Ascending aorta (tissue), 2 donors: ENCODE measurements at regions not wholly inside any gene's neighbourhood (a gene's known extent, or its start where the extent isn't known, plus 50 kb on each side); places are given as distances from the start of the nearest gene placed in this dataset.

Experiments used
- DNase-seq, 2 donors: peaks; one replicate each; pipeline ENCODE4 v3.0.0-alpha.2; 2019; ENCODE audit warnings: low spot score in 2 of 2
- H3K27ac ChIP-seq, 2 donors: fragments of 200-600 bp; sonication (generic); one replicate each; pipeline ENCODE4 v1.5.1; 2016 to 2017; ENCODE audit warnings: mild to moderate bottlenecking in 1 of 2
- H3K27me3 ChIP-seq: fragments of 200-600 bp; sonication (generic); one replicate; pipeline ENCODE4 v1.5.1; 2017
- H3K36me3 ChIP-seq, 2 donors: fragments of 200-600 bp; sonication (generic); one replicate each; pipeline ENCODE4 v1.5.1; 2016
- H3K4me1 ChIP-seq, 2 donors: fragments of 200-600 bp; sonication (generic); one replicate each; pipeline ENCODE4 v1.5.1; 2016 to 2017; ENCODE audit warnings: mild to moderate bottlenecking in 1 of 2
- H3K4me3 ChIP-seq, 2 donors: fragments of 200-600 bp; sonication (generic); one replicate each; pipeline ENCODE4 v1.5.1; 2016 to 2017; ENCODE audit warnings: mild to moderate bottlenecking in 1 of 2
- H3K9me3 ChIP-seq, 2 donors: fragments of 200-600 bp; sonication (generic); one replicate each; pipeline ENCODE4 v1.5.1; 2016
- intact Hi-C: fragments of 100-400 bp; cut with DNase I; formaldehyde crosslinking; loops from one replicate; pipeline ENCODE4 v1.15.1; 2023
- TF ChIP-seq, protein P1 (sequence below), 3 experiments: fragments of 200-600 bp in 2 of 3; fragments of 450-650 bp in 1 of 3; sonication (generic) in 2 of 3; IDR thresholded peaks; one replicate each; pipeline ENCODE4 v1.5.1; 2016 to 2019; ENCODE audit warnings: antibody characterized with exemption in 3 of 3, mild to moderate bottlenecking in 1 of 3, moderate library complexity in 1 of 3

DNA sequence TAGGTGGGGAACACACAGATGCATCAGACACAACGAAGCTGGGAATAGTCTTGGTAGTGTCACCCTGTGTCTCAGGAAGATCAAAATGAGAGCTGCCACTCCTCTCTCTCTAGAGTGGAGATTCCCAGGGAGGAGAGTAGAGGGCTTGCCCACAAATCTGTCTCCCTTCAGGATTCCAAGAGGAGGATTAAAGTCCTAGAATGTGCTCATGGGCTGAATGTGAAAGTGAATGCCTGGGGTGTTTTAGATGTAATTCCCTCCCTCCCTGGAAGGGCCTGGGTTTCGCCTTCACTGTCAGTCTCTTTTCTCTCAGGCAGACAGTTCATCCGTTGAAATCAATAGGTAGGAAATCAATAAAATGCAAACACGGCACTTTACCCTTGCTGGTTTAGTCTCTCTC lies 282.6 kb upstream of the PPARGC1A start:
- no peak for DNase-seq
- intact Hi-C loops, result no loop called here
- Histone ChIP-seq H3K27me3 (no peaks in the 10 kb centered on the region), H3K36me3 (no peaks in the 10 kb centered on the region), H3K4me3 (no peak overlapping the region), H3K4me1 (no peaks in the 10 kb centered on the region), H3K9me3 (no peaks in the 10 kb centered on the region), H3K27ac (no peak overlapping the region)
- TF ChIP-seq, protein P1, sequence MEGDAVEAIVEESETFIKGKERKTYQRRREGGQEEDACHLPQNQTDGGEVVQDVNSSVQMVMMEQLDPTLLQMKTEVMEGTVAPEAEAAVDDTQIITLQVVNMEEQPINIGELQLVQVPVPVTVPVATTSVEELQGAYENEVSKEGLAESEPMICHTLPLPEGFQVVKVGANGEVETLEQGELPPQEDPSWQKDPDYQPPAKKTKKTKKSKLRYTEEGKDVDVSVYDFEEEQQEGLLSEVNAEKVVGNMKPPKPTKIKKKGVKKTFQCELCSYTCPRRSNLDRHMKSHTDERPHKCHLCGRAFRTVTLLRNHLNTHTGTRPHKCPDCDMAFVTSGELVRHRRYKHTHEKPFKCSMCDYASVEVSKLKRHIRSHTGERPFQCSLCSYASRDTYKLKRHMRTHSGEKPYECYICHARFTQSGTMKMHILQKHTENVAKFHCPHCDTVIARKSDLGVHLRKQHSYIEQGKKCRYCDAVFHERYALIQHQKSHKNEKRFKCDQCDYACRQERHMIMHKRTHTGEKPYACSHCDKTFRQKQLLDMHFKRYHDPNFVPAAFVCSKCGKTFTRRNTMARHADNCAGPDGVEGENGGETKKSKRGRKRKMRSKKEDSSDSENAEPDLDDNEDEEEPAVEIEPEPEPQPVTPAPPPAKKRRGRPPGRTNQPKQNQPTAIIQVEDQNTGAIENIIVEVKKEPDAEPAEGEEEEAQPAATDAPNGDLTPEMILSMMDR (IDR thresholded peaks at IDR 0.05), result no peak

DNA sequence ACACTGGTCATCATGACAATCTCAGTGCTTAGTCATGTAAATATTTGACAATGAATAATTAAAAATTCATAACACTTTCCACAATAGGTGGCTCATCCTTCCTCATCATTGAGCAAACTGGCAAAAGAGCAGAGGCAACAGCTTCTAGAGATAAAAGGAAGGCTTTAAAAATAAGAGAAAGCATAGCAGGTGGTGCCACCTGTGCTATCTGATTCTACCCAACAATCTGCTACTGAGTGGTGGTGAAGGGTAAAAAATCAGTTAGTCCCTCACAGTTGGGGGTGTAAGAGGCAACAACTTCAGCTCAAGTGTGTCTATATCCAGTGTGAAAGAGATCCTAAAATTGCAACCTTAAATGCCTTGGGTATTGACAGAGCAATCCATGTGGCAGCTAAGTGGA lies 280.1 kb upstream of the PPARGC1A start:
- TF ChIP-seq, protein P1 (IDR thresholded peaks at IDR 0.05), result no peak
- H3K9me3 ChIP-seq, result no peaks in the 10 kb centered on the region
- intact Hi-C loops, result no loop called here
- no peaks in the 10 kb centered on the region for H3K27me3 ChIP-seq
- H3K36me3 ChIP-seq, result no peaks in the 10 kb centered on the region
- no peaks in the 10 kb centered on the region for H3K4me1 ChIP-seq
- H3K4me3 ChIP-seq, result no peak overlapping the region
- no peak overlapping the region for H3K27ac ChIP-seq
- DNase-seq, result no peak

DNA sequence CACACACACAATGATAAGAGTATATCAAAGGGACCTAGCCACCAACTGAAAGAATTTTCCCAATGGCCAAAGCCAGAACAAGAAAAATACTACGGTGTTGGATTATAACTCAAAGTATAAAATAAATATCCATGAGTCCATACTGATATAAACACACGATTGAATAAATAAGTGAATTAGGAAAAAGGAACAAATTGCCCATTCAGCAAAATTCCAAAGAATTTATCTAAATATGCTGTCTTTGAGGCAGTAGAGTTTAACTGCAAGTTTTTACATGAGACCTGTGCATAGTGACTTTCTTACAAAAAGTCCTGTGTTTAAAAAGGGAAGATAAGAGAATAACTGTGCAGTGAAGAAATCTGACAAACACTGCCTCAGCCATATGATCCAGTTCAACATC lies 278.8 kb upstream of the PPARGC1A start:
- H3K4me3 ChIP-seq, result no peak overlapping the region
- no peak for DNase-seq
- TF ChIP-seq, protein P1 (IDR thresholded peaks at IDR 0.05), result no peak
- H3K9me3 ChIP-seq, result no peaks in the 10 kb centered on the region
- no peaks in the 10 kb centered on the region for H3K36me3 ChIP-seq
- intact Hi-C loops, result no loop called here
- no peak overlapping the region for H3K27ac ChIP-seq
- no peaks in the 10 kb centered on the region for H3K27me3 ChIP-seq
- H3K4me1 ChIP-seq, result no peaks in the 10 kb centered on the region

DNA sequence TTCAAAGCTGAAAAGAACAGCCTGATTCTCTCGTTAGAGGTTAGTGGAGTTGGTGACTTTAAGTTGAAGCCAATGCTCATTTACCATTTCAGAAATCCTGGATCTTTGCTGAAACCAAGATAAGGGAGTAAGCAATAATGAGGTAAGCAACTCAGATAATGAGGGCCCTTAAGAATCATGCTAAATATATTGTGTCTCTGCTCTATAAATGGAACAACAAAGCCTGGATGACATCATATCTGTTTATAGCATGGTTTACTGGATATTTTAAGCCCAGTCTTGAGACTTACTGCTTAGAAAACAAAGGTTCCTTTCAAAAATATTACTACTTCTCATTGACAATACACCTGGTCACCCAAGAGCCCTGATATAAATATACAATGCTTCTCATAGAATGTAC lies 276.7 kb upstream of the PPARGC1A start:
- Histone ChIP-seq H3K27me3 (no peaks in the 10 kb centered on the region), H3K36me3 (no peaks in the 10 kb centered on the region), H3K4me1 (no peaks in the 10 kb centered on the region), H3K9me3 (no peaks in the 10 kb centered on the region), H3K4me3 (no peak overlapping the region), H3K27ac (no peak overlapping the region)
- intact Hi-C loops, result no loop called here
- DNase-seq, result no peak
- TF ChIP-seq, protein P1 (IDR thresholded peaks at IDR 0.05), result no peak

DNA sequence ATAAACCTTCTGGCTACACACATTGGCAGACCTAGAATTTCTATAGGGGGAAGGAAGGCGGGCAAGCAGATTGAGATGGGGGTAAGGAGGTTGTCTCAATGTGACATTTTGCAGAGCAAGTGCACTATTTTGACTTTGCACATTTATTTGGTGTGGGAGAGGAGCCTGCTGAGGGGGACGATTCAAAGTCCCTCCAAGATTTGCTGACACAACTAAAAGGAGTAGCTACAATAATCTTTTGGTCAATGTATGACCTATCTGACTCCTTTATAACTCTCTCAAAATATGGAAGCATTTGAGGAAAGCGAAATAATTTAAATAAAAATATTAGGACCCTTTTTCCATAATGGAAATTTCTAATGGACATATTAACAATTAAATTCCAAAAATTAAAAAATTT lies 274.9 kb upstream of the PPARGC1A start:
- H3K4me1 ChIP-seq, result no peaks in the 10 kb centered on the region
- no peak for DNase-seq
- H3K9me3 ChIP-seq, result no peaks in the 10 kb centered on the region
- TF ChIP-seq, protein P1 (IDR thresholded peaks at IDR 0.05), result no peak
- H3K4me3 ChIP-seq, result no peak overlapping the region
- intact Hi-C loops, result no loop called here
- no peaks in the 10 kb centered on the region for H3K27me3 ChIP-seq
- no peak overlapping the region for H3K27ac ChIP-seq
- no peaks in the 10 kb centered on the region for H3K36me3 ChIP-seq

DNA sequence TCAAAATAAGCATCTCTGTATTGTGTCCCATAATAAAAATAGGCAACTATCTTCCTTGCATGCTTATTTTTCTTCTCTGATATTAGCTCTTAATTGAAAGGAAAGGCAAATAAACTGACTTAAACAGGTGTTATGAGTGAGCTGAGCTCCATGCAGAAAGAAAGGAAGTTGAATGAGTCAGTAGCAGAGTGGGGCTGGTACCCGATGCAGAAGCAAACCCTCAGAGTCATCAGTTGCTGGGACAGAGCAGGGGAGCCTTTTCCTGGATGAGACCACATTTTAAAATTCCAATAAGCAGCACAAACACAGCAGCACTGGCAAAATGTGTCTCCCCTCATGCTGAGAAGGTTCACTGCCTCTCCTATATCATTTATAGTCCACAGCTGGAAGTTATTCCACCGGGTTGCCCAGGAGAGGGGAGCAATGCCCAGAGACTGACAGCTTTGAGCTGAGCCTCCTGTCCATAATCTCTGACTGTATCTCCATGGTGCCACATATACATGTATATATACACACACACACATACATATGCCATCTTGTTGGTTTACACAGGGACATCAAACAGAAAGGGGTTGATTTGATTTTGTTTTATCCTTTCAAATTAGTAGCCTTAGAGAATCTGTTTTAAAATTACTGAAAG lies 274.3 kb upstream of the PPARGC1A start:
- TF ChIP-seq, protein P1 (IDR thresholded peaks at IDR 0.05), result no peak
- H3K9me3 ChIP-seq, result no peaks in the 10 kb centered on the region

More for the DNA sequence above, 274.3 kb upstream of the PPARGC1A start:
- no peak for DNase-seq
- no peak overlapping the region for H3K4me3 ChIP-seq
- H3K27me3 ChIP-seq, result no peaks in the 10 kb centered on the region
- H3K27ac ChIP-seq, result no peak overlapping the region
- no peaks in the 10 kb centered on the region for H3K4me1 ChIP-seq
- intact Hi-C loops, result no loop called here
- no peaks in the 10 kb centered on the region for H3K36me3 ChIP-seq
